ENCODE measurements at regions not wholly inside any gene's neighbourhood (a gene's known extent, or its start where the extent isn't known, plus 50 kb on each side); places are given as distances from the start of the nearest gene placed in this dataset.
A peak's percentile ranks its signal among the peaks of the same experiment; 100 is the strongest.

DNA sequence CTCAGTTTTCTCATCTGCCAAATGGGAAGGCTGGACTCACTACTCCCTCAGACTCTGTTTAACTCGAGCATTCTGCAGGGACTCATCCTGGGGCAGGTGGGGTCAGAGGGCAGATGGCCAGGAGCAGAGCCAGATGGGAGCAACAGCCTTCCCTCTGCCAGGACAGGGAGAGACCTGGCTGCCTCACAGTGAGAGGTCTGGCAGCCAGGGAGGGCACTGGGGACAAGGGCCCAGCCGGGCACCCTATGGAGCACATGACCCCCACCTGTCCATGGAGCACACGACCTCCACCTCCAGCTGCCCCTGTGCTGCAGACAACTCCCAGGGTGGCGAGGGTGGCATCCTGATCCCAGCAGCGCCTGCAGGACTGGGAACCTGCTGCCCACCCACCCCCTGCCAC lies 67.4 kb downstream of the IGLL1 start:
- DNase-seq (no peak), ATAC-seq (peak in 1 of 2 donors; percentile 15)
- Histone ChIP-seq H3K4me3 (no peak overlapping the region), H3K4me1 (no peaks in the 10 kb centered on the region), H3K9me3 (no peaks in the 10 kb centered on the region), H3K36me3 (no peaks in the 10 kb centered on the region), H3K27me3 (ENCODE audit: low read depth) (no peaks in the 10 kb centered on the region), H3K27ac (no peak overlapping the region)
- intact Hi-C loops (cut with DNase I): no loop called here
- TF ChIP-seq, protein P1, sequence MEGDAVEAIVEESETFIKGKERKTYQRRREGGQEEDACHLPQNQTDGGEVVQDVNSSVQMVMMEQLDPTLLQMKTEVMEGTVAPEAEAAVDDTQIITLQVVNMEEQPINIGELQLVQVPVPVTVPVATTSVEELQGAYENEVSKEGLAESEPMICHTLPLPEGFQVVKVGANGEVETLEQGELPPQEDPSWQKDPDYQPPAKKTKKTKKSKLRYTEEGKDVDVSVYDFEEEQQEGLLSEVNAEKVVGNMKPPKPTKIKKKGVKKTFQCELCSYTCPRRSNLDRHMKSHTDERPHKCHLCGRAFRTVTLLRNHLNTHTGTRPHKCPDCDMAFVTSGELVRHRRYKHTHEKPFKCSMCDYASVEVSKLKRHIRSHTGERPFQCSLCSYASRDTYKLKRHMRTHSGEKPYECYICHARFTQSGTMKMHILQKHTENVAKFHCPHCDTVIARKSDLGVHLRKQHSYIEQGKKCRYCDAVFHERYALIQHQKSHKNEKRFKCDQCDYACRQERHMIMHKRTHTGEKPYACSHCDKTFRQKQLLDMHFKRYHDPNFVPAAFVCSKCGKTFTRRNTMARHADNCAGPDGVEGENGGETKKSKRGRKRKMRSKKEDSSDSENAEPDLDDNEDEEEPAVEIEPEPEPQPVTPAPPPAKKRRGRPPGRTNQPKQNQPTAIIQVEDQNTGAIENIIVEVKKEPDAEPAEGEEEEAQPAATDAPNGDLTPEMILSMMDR (IDR thresholded peaks at IDR 0.05): no peak

DNA sequence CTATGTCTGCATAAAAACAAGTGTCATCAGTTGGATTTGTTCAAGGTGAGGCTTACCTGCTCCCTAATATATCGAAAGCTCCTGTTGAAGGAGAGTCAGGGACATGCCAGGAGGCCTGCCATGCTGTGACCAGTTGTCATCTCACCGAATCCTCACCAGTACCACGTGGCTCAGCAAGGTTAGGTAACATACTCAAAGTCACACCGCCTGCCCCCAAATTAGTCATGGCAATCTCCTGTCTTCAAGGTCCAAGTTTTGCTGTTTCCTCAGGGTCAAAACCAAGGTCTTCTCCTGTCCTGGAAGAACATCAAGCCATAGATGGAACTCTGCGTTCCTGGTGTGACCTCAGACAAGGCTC lies 67.8 kb downstream of the IGLL1 start:
- DNase-seq (no peak), ATAC-seq (no peak)
- TF ChIP-seq, protein P1 (IDR thresholded peaks at IDR 0.05): no peak
- no peaks in the 10 kb centered on the region for H3K36me3 ChIP-seq
- H3K4me3 ChIP-seq: no peak overlapping the region
- no peaks in the 10 kb centered on the region for H3K4me1 ChIP-seq
- no peaks in the 10 kb centered on the region for H3K27me3 ChIP-seq (ENCODE audit: low read depth)
- intact Hi-C loops (cut with DNase I): no loop called here
- H3K9me3 ChIP-seq: no peaks in the 10 kb centered on the region
- no peak overlapping the region for H3K27ac ChIP-seq

DNA sequence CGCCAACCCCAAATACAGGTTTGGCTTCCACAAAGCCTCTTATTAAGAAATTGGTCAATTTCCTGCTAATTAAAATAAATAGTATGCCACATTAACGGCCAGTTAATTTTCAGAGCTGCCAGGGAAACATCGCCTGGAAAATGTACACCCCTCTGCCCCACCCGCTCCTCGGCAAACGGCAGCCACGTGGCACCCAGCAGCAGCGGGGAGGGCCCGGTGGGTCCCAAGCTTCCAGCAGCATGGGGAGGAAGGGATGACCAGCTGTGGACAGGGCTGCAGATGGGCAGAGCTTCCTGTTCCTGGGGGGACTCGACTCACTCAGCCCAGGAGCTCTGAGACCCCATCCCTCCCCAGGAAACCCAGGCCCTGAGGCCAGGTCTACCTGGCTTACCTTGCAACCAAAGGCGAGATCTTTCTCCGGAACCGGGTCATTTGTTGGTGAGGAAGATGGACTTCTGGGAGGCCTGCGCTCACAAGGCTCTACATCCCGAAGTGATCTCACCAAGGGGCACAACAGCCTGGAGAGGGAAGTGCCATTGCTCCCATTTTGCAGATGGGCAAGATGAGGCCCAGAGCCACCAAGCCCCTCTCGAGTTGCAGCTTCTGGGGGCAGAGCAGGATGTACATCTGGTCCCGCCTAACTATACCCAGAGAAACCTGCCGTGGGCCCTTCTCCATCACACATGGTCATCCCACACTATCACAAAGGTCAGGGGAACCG lies 68.3 kb downstream of the IGLL1 start:
- Histone ChIP-seq H3K27me3 (ENCODE audit: low read depth) (no peaks in the 10 kb centered on the region), H3K4me3 (no peak overlapping the region), H3K27ac (no peak overlapping the region), H3K4me1 (no peaks in the 10 kb centered on the region), H3K36me3 (no peaks in the 10 kb centered on the region), H3K9me3 (no peaks in the 10 kb centered on the region)
- DNase-seq (no peak), ATAC-seq (no peak)
- intact Hi-C loops (cut with DNase I): no loop called here
- TF ChIP-seq, protein P1 (IDR thresholded peaks at IDR 0.05): no peak

DNA sequence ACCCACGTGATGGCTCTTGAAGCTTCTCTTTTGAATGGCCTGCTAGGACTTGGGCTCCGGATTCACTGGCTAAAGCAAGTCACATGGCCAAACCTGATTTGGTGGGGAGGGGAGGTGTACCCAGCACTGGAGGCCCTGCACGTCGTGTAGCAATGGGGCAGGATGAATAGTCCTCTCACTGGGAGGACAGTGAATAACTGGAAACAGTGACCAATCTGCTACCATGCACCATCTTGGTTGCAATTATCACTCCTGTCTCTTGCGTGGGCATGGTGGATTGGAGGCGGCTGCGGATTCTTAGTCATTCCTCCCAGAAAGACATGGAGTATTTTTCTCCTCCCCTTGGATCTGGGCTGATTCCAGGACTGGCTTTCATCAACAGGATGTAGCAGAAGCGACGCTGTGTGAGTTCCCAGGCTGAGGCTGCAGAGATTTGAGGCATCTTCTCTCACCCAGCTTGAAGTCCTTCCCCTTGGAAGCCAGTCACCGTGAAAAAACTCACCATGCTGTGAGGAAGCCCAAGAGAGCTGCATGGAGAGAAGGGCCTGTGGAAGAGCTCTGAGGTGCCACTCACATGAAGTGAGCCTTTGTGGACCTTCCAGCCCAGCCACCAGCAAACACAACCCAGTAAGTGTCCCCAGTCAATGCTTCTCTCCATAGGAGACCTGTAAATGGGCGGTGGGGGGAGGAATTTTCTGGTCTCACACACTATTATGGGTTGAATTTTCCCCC lies 70.4 kb downstream of the IGLL1 start:
- no peaks in the 10 kb centered on the region for H3K27me3 ChIP-seq (ENCODE audit: low read depth)
- H3K4me3 ChIP-seq: no peak overlapping the region
- DNase-seq: no peak
- H3K4me1 ChIP-seq: no peaks in the 10 kb centered on the region
- no peak for ATAC-seq
- intact Hi-C loops (cut with DNase I): no loop called here
- H3K36me3 ChIP-seq: no peaks in the 10 kb centered on the region
- H3K27ac ChIP-seq: no peak overlapping the region
- no peaks in the 10 kb centered on the region for H3K9me3 ChIP-seq
- TF ChIP-seq, protein P1 (IDR thresholded peaks at IDR 0.05): no peak

DNA sequence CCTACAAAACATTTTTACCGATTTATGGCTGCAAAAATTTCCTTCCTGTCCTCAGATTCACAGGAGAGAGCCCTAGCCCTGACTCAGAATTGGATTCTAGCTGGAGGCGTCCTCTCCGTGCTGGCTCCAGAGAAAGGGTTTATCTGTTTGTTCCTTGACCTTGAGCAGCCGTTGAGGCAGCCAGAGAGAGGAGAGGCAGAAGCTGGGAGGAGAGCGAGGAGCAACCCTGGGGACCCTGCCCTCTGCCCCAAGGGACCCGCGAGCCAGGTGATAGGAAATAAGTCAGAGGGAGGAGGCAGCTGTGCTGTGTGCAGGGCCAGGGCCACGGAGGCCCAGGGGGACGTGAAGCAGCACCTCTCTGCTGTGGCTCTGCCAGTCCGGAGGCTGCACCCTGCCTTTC lies 75.6 kb downstream of the IGLL1 start:
- Histone ChIP-seq H3K36me3 (no peaks in the 10 kb centered on the region), H3K27me3 (ENCODE audit: low read depth) (no peaks in the 10 kb centered on the region), H3K9me3 (no peaks in the 10 kb centered on the region), H3K27ac (no peak overlapping the region), H3K4me1 (no peaks in the 10 kb centered on the region), H3K4me3 (no peak overlapping the region)
- intact Hi-C loops (cut with DNase I): no loop called here
- TF ChIP-seq, protein P1 (IDR thresholded peaks at IDR 0.05): no peak
- DNase-seq: peak; percentile 27
- peak in 1 of 2 donors; percentile 16 for ATAC-seq

Data from lower lobe of right lung (tissue), 2 donors.